GM21423 (cell line): ENCODE measurements at regions not wholly inside any gene's neighbourhood (a gene's known extent, or its start where the extent isn't known, plus 50 kb on each side); places are given as distances from the start of the nearest gene placed in this dataset.
"Not testable (repeated sequence)": the region's sequence is repeated elsewhere in the genome, so short reads cannot be mapped to it uniquely, and the experiment has no call there.

Source experiments
- ATAC-seq: cut with Tn5 transposase; IDR thresholded peaks from one replicate; pipeline ENCODE4 v1.9.1; 2021; ENCODE audit warnings: mild to moderate bottlenecking, moderate library complexity; ENCODE audit not compliant: unreplicated experiment

GRCh38 chr1:65581119-65581518 is 160.7 kb downstream of the LEPR start:
- no peak for ATAC-seq

GRCh38 chr1:65584399-65584798 is 163.9 kb downstream of the LEPR start:
- no peak for ATAC-seq

- no peak for ATAC-seq
These were observed 169.8 kb downstream of the LEPR start for GRCh38 chr1:65590279-65590678.

GRCh38 chr1:65593516-65593915 is 173.0 kb downstream of the LEPR start:
- ATAC-seq: no peak

- ATAC-seq: no peak
These were observed 175.3 kb downstream of the LEPR start for GRCh38 chr1:65595724-65596123.

GRCh38 chr1:65596768-65597167 is 176.3 kb downstream of the LEPR start:
- no peak for ATAC-seq

GRCh38 chr1:65605621-65606020 is 185.2 kb downstream of the LEPR start:
- ATAC-seq: no peak

GRCh38 chr1:65606426-65606825 is 186.0 kb downstream of the LEPR start:
- ATAC-seq: no peak

GRCh38 chr1:65613884-65614283 is 178.8 kb upstream of the PDE4B start:
- no peak for ATAC-seq

GRCh38 chr1:65615859-65616258 is 176.8 kb upstream of the PDE4B start:
- no peak for ATAC-seq

- ATAC-seq: not testable (repeated sequence)
These were observed 171.0 kb upstream of the PDE4B start for GRCh38 chr1:65621721-65622120.

GRCh38 chr1:65623895-65624294 is 168.8 kb upstream of the PDE4B start:
- no peak for ATAC-seq

GRCh38 chr1:65625528-65625927 is 167.2 kb upstream of the PDE4B start:
- no peak for ATAC-seq

- no peak for ATAC-seq
These were observed 166.7 kb upstream of the PDE4B start for GRCh38 chr1:65626003-65626402.

- ATAC-seq: no peak
These were observed 162.9 kb upstream of the PDE4B start for GRCh38 chr1:65629788-65630187.

- no peak for ATAC-seq
These were observed 161.8 kb upstream of the PDE4B start for GRCh38 chr1:65630855-65631254.

GRCh38 chr1:65632235-65632634 is 160.5 kb upstream of the PDE4B start:
- ATAC-seq: no peak

GRCh38 chr1:65640046-65640445 is 152.6 kb upstream of the PDE4B start:
- ATAC-seq: no peak

GRCh38 chr1:65649185-65649584 is 143.5 kb upstream of the PDE4B start:
- ATAC-seq: not testable (repeated sequence)

- ATAC-seq: no peak
These were observed 142.0 kb upstream of the PDE4B start for GRCh38 chr1:65650682-65651081.

- not testable (repeated sequence) for ATAC-seq
These were observed 138.2 kb upstream of the PDE4B start for GRCh38 chr1:65654526-65654925.

GRCh38 chr1:65657609-65658008 is 135.1 kb upstream of the PDE4B start:
- ATAC-seq: not testable (repeated sequence)

- ATAC-seq: no peak
These were observed 134.6 kb upstream of the PDE4B start for GRCh38 chr1:65658122-65658521.

- no peak for ATAC-seq
These were observed 124.3 kb upstream of the PDE4B start for GRCh38 chr1:65668368-65668767.
